ENCODE measurements at regions not wholly inside any gene's neighbourhood (a gene's known extent, or its start where the extent isn't known, plus 50 kb on each side); places are given as distances from the start of the nearest gene placed in this dataset.

- no peak for DNase-seq
These were observed 368.9 kb downstream of the RPS24 start for GRCh38 chr10:78402591-78402990.

GRCh38 chr10:78403781-78404180 is 370.1 kb downstream of the RPS24 start:
- DNase-seq, result no peak

GRCh38 chr10:78404296-78404695 is 370.6 kb downstream of the RPS24 start:
- no peak for DNase-seq

- no peak for DNase-seq
These were observed 371.6 kb downstream of the RPS24 start for GRCh38 chr10:78405231-78405630.

GRCh38 chr10:78405736-78406135 is 372.1 kb downstream of the RPS24 start:
- no peak for DNase-seq

GRCh38 chr10:78406648-78407008 is 373.0 kb downstream of the RPS24 start:
- no peak for DNase-seq

GRCh38 chr10:78407009-78407711 is 373.5 kb downstream of the RPS24 start:
- DNase-seq, result peak; percentile 45

GRCh38 chr10:78407966-78408365 is 374.3 kb downstream of the RPS24 start:
- no peak for DNase-seq

- peak; percentile 40 for DNase-seq
These were observed 375.2 kb downstream of the RPS24 start for GRCh38 chr10:78408671-78409472.

GRCh38 chr10:78410046-78410965 is 376.6 kb downstream of the RPS24 start:
- DNase-seq, result no peak

- no peak for DNase-seq
These were observed 378.1 kb downstream of the RPS24 start for GRCh38 chr10:78411716-78412115.

GRCh38 chr10:78412605-78413004 is 378.9 kb downstream of the RPS24 start:
- no peak for DNase-seq

- DNase-seq, result peak; percentile 14
These were observed 379.7 kb downstream of the RPS24 start for GRCh38 chr10:78413076-78414055.

- DNase-seq, result no peak
These were observed 380.7 kb downstream of the RPS24 start for GRCh38 chr10:78414380-78414779.

GRCh38 chr10:78415111-78415510 is 381.4 kb downstream of the RPS24 start:
- DNase-seq, result no peak

GRCh38 chr10:78416031-78417011 is 382.7 kb downstream of the RPS24 start:
- DNase-seq, result no peak

GRCh38 chr10:78417425-78418370 is 384.0 kb downstream of the RPS24 start:
- DNase-seq, result no peak

GRCh38 chr10:78419481-78420265 is 386.0 kb downstream of the RPS24 start:
- no peak for DNase-seq
